HG03103 (cell line): ENCODE measurements at regions not wholly inside any gene's neighbourhood (a gene's known extent, or its start where the extent isn't known, plus 50 kb on each side); places are given as distances from the start of the nearest gene placed in this dataset.
"Not testable (repeated sequence)": the region's sequence is repeated elsewhere in the genome, so short reads cannot be mapped to it uniquely, and the experiment has no call there.

Source experiments
- ATAC-seq: cut with Tn5 transposase; IDR thresholded peaks from one replicate; pipeline ENCODE4 v1.9.1; 2021; ENCODE audit warnings: low read depth; ENCODE audit not compliant: unreplicated experiment

- ATAC-seq = no peak
These were observed 99.0 kb upstream of the GMDS start for GRCh38 chr6:2344319-2344905.

DNA sequence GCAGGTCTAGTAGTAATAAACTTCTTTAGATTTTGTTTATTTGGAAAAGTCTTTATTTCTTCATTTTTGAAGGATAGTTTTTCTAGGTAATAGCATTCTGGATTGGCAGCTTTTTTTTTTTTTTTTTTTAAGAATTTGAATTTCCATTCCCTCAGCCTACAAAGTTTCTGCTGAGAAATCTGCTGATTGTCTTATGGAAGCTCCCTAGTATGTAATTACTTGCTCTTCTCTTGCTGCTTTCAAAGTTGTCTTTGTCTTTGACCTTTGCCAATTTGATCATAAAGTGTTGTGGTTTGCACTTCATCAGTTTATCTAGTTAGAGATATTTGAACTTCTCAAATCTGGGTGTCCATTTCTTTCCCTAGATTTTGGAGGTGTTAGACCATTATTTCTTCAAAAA is 82.2 kb upstream of the GMDS start:
- no peak for ATAC-seq

DNA sequence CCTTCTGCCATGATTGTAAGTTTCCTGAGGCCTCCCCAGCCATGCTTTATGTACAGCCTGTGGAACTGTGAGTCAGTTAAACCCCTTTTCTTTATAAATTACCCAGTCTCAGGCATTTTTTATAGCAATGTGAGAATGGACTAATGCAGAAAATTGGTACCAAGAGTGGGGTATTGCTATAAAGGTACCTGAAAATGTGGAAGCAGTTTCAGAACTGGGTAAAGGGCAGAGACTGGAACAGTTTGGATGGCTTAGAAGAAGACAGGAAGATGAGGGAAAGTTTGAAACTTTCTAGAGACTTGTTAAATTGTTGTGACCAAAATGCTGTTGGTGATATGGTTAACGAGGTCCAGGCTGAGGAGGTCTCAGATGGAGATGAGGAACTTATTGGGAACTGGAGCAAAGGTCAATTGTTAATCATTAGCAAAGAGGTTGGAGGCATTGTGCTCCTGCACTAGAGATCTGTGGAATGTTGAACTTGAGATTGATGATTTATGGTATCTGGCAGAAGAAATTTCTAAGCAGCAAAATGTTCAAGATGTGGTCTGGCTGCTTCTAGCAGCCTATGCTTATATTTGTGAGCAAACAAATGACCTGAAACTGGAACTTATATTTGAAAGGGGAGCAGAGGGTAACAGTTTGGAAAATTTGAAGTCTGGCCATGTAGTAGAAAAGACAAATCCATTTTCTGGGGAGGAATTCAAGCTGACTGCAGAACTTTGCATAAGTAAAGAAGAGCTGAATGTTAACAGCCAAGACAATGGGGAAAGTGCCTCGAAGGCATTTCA is 79.0 kb upstream of the GMDS start:
- no peak for ATAC-seq

- ATAC-seq = not testable (repeated sequence)
These were observed 72.1 kb upstream of the GMDS start for GRCh38 chr6:2317498-2317897.

GRCh38 chr6:2314641-2315040 is 69.2 kb upstream of the GMDS start:
- ATAC-seq = no peak

DNA sequence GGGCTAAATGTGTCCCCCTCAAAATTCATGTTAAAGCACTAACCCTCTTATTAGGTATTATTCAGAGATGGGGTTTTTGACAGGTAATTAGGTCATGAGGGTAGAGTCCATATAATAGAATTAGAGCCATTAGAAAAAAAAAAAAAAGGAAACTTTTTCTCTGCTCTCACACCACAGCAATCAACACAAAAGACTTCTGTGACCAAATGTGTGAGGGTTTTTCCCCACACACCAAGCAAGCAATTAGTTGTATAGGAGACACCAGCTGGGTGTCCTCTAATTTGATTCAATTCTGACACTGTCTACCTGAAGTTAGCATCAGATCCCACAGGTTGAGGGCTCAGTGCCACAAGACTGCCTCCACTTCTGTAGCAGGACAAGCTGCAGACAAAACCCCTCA is 64.6 kb upstream of the GMDS start:
- ATAC-seq = no peak

- ATAC-seq = no peak
These were observed 63.7 kb upstream of the GMDS start for GRCh38 chr6:2309122-2309521.

DNA sequence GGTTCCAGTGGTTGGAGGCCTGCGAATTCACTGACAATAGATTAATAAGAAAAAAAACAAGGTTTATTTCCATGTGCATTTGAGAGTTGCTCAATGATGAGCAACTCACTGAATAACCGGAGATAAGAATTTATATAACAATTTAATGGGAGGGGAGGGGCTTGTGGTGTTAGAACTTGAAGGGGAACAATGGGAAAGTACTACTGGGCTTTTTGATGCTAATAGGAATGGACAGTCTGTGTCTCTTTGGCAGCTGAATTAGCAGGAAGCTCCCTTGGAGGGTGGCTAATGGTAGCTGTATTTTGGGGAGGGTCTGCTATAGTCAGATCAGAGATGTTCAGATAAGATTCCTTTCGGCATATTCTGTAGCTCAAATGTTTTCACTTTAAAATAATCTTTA is 62.4 kb upstream of the GMDS start:
- ATAC-seq = no peak

DNA sequence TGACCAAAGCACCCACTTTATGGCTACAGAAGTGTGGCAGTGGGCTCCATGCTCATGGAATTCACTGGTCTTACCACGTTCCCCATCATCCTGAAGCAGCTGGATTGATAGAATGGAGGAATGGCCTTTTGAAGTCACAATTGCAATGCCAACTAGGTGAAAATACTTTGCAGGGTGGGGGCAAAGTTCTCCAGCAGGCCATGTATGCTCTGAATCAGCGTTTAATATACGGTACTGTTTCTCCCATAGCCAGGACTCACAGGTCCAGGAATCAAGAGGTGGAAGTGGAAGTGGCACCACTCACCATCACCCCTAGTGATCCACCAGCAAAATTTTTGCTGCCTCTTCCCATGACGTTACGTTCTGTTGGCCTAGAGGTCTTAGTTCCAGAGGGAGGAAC is 60.5 kb upstream of the GMDS start:
- no peak for ATAC-seq

DNA sequence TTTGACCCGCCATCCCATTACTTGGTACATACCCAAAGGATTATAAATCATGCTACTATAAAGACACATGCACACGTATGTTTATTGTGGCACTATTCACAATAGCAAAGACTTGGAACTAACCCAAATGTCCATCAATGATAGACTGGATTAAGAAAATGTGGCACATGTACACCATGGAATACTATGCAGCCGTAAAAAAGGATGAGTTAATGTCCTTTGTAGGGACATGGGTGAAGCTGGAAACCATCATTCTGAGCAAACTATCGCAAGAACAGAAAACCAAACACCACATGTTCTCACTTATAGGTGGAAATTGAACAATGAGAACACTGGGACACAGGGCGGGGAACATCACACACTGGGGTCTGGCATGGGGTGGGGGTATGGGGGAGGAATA is 57.1 kb upstream of the GMDS start:
- not testable (repeated sequence) for ATAC-seq

DNA sequence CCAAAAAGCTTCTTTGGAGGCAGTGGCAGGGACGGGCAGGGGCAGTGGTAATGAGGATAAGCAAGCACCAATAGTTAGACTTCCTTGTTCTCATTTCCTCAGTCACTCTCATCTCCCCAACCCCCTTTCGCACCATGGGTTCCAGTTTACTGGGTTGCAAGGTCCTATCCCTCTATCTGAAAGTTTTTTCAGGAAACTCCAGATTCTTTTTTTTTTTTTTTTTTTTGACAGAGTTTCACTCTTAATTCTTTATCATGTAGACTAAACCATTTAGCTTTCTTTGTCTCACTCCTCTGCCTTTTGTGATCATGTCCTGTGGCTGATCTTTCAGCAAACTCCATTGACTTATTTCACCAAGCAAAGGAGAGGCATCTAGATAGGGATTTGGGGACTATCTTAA is 51.4 kb upstream of the GMDS start:
- ATAC-seq = no peak
